Effector CD8-positive, alpha-beta T cell (primary cell): ENCODE measurements at regions not wholly inside any gene's neighbourhood (a gene's known extent, or its start where the extent isn't known, plus 50 kb on each side); places are given as distances from the start of the nearest gene placed in this dataset.

Source experiments
- DNase-seq: peaks from one replicate; lab custom pipeline; 2025; lab: John Stamatoyannopoulos, UW

GRCh38 chr14:76926521-76927251 lies 100.5 kb downstream of the LRRC74A start:
- peak; percentile 37 for DNase-seq

DNA sequence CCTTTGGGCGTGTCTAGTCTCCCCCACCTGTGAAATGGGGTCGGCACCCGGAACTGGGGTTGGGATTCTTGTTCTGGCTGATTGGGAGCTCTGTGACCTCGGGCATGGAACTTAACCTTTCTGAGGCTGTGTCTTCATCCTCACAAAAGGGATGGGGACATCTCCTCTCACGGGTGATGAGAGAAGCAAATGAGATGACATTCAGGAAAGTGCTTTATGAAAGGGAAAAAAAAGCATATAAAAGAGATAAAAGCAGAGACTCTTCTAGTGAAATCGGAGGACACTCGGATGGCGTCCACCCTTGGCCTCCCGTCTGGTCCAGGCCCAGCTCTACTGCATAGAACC lies 98.9 kb downstream of the LRRC74A start:
- no peak for DNase-seq

DNA sequence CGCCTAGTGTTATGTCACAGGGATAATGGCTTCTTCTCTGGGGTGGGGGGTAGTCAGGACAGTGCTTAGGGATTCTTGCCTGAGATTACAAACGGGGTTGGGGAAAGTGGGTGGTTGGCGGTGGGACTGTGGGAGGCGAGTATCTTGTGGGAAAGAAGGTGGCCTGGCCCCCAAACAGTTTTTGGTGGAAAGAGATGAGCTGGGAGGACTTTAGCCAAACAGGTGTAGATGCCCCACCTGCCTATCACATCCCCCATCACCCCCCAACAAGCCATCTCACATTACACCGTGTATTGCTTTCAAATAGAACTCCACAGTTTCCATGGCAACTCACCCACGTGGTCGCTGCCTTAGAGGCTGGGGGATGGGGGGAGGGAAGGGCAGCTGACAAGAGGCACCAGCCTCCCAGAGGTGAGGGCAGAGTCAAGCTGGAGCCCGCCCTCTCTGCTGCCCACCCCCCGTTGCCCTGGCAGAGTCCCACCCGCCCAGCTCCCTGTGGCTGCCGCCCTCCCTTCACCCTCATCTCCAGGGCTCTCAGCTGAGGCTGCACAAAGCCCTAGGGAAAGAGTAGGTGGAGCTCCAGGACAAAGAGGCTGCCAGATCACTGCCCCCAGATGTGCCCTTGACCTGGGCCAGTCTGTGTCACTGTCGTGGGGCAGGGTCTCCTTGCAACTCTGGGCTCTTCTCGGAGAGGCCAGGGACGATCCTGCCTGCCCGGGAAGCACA lies 98.3 kb downstream of the LRRC74A start:
- DNase-seq = peak; percentile 6

GRCh38 chr14:76923431-76924370 lies 97.5 kb downstream of the LRRC74A start:
- no peak for DNase-seq

DNA sequence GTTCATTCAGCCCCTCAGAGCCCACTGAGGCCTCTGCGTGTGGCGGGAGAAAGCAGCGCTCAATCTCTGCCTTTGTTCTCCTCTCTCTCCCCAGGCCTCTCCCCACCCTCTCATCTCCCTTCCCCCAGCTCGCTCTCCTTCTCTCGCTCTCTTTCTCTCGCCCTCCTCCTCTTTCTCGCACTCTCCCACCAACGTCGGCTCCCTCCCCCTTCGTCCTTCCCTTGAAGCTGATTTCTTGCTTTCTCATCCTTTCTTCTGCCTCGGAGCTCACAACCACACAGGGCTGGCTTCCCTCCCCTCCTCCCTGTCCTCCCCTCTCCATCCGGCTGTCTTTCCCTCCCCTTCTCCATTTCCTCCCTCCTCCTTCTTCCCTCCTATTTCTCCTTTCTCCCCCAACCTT lies 96.4 kb downstream of the LRRC74A start:
- DNase-seq = no peak

DNA sequence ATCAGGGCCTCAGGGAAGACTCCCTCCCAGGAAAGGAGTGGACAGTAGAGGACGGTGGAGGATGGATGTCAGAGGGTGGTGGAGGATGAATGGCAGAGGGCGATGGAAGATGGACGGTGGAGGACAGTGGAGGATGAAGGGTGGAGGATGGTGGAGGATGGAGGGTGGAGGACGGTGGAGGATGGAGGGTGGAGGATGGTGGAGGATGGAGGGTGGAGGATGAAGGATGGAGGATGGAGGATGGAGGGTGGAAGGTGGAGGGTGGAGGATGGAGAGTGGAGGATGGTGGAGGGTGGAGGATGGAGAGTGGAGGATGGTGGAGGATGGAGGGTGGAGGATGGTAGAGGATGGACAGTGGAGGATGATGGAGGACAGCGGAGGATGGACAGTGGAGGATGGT lies 95.9 kb downstream of the LRRC74A start:
- DNase-seq = no peak

DNA sequence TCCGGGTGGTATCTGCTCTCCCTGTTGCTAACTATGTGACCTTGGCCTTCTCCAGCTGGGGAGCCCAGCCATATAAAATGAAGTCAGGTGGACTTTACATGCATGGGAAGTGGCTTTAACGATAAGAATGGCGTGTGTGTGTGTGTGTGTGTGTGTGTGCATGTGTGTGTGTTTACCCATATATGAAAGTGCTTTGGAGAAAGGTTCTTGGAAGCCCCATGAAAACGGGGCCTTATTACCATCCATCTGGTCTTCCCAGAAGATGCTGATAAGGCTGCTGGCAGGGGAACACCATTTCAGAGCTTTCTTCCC lies 94.8 kb downstream of the LRRC74A start:
- DNase-seq = no peak

DNA sequence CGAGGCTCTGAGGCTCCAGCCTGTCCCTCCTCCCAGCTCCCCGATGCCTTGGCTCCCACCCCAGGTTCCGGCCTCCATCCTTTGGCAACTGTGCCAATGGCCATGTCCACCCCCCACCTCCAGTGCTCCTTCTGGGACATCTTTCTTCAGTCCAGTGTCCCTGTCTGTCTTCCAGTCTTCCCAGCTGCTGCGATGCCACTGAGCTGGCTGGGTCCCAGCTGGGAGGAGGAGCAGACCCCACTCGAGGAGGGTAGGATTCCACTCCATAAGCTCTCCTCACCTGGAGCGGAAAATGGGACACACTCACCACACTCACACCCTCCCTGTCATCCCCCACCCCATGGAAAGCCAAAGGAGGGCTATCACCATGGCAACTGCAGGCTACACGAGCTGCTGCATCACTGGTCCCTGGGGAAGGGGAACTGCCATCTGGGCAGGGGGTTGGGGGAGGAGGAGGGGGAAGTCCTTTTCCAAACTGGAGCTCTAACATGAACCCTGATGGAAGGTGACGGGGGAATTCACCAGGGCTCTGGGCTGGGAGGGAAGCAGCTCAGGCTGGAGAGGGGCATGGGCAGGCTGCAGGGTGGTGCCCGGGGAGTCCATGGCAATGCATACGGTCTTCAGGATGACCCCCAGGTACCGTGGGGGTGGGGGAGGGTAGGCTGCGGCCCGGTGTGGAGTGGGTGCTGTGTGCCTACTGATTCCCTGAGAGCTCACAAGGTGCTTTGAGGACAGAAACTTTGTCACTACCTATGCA lies 94.3 kb downstream of the LRRC74A start:
- no peak for DNase-seq

DNA sequence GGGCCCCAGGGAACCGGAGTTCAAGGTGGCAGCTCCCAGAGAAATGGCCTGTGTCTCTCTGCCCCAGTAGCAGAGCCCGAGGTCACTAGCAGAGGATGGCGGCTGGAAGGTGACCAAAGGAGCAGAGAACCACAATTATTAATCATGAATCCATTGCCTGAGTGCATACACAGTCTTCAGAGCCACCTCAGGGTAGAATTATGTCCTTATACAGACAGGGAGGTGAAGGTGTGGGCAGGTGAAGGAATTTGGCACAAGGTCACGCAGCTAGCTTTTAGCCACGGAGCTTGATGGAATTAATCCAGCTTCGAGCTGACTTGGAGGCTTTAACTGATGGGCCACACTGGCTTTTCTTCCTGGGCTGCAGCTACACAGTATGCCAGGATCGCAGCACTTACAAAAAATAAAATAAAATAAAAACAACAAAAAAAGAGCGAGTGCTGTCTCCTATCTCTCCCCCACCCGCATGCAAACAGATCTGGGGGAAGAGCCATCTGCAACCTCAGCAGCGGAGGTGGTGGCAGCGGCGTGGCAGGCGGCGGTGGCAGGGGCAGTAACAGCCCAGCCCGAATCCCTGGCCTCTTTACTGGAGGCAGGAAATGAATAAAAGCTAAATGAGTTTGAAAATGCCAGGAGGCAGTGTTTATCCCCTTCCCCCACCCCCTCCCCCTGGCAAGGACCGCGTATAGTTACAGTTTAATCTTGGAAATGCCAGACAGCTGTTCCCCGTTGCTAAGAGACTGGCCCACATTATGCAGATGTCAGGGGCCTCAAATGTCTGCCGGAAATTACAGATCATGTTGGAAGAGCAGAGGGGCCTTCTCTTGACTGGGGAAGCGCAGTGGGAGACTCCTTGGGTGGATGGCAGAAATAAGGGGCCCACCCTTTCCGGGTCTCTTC lies 93.5 kb downstream of the LRRC74A start:
- no peak for DNase-seq
